Prostate gland (tissue), 2 donors: ENCODE measurements at regions not wholly inside any gene's neighbourhood (a gene's known extent, or its start where the extent isn't known, plus 50 kb on each side); places are given as distances from the start of the nearest gene placed in this dataset.

ENCODE experiments used
- POLR2A ChIP-seq: fragments of 450-650 bp; IDR thresholded peaks from one replicate; pipeline ENCODE4 v1.6.1; 2016; ENCODE audit warnings: antibody characterized with exemption, mild to moderate bottlenecking
- POLR2AphosphoS5 ChIP-seq: sonication (generic); formaldehyde crosslinking; IDR thresholded peaks from one replicate; pipeline ENCODE4 v1.6.1; 2017; ENCODE audit warnings: antibody characterized with exemption
- TF ChIP-seq, protein P1 (sequence below), 4 experiments: fragments of 200-600 bp in 2 of 4; fragments of 450-650 bp in 2 of 4; sonication (generic) in 2 of 4; IDR thresholded peaks; 1 replicate in 3 of 4; 2 replicates in 1 of 4; pipeline ENCODE4 v1.5.1; 2016 to 2019; ENCODE audit warnings: antibody characterized with exemption in 4 of 4, mild to moderate bottlenecking in 2 of 4, moderate library complexity in 2 of 4

DNA sequence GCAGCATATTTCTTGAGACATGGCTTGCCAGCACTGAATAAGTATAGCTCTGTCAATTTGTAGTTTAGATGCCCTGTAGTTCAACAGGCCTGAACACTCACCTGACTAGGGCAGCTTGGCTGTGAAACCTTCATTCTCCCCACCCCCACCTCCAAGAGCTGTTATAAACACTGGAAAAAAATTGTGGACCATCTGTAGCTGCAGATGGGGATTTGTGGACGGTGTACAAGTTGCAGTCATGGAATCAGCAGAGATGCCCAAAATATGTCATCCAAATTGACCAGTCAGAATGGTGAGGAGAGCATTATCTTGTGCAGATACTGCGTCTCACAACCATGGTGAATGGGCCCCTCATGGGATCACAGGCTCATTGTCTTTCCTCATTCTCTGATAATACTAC is 76.2 kb upstream of the PAQR3 start:
- TF ChIP-seq POLR2A, result no peak
- no peak for TF ChIP-seq POLR2AphosphoS5
- TF ChIP-seq, protein P1, sequence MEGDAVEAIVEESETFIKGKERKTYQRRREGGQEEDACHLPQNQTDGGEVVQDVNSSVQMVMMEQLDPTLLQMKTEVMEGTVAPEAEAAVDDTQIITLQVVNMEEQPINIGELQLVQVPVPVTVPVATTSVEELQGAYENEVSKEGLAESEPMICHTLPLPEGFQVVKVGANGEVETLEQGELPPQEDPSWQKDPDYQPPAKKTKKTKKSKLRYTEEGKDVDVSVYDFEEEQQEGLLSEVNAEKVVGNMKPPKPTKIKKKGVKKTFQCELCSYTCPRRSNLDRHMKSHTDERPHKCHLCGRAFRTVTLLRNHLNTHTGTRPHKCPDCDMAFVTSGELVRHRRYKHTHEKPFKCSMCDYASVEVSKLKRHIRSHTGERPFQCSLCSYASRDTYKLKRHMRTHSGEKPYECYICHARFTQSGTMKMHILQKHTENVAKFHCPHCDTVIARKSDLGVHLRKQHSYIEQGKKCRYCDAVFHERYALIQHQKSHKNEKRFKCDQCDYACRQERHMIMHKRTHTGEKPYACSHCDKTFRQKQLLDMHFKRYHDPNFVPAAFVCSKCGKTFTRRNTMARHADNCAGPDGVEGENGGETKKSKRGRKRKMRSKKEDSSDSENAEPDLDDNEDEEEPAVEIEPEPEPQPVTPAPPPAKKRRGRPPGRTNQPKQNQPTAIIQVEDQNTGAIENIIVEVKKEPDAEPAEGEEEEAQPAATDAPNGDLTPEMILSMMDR (IDR thresholded peaks at IDR 0.05), result no peak
